H7 (cell line): ENCODE measurements at regions not wholly inside any gene's neighbourhood (a gene's known extent, or its start where the extent isn't known, plus 50 kb on each side); places are given as distances from the start of the nearest gene placed in this dataset.

Experiments used
- DNase-seq: peaks from one replicate; pipeline ENCODE4 v3.0.0; 2012
- H3K27me3 ChIP-seq: 2 replicates; pipeline ENCODE4 v1.6.0; 2011; ENCODE audit warnings: mild to moderate bottlenecking, low read length; ENCODE audit not compliant: control insufficient read depth, insufficient read depth
- H3K36me3 ChIP-seq: replicated peaks from 2 replicates; pipeline ENCODE4 v1.5.1; 2011; ENCODE audit warnings: low read length; ENCODE audit not compliant: control insufficient read depth, insufficient read depth
- H3K4me3 ChIP-seq: 2 replicates; pipeline ENCODE4 v1.5.1; 2011; ENCODE audit warnings: low read depth, mild to moderate bottlenecking, control low read depth, low read length, moderate library complexity; ENCODE audit not compliant: insufficient read depth

DNA sequence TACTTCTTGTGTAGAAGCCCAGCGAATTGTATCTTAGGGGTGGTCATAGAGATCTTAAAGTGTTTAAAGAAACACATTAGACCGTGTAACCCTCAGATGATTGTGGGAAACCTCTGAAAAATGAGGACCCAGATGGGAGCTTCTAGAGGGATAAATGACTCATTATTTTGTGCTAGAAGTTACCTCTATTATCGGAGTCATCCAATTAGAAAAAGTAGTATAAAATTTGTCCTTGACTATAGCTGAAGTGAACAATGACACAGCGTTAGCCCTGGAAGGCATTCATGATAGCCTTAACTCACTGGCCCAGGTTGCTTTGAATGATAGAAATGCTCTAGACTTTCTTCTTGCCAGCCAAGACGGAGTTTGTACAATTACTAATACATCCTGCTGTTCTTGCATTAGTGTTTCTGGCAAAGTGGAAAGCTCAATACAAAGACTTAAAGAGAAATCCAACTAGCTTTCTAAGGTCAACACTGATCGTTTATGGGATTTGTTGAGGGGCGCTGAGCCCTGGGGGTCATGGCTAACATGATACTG is 178.9 kb upstream of the VEGFC start:
- H3K36me3 ChIP-seq: no peaks in the 10 kb centered on the region
- H3K27me3 ChIP-seq: no peaks in the 10 kb centered on the region
- no peak for DNase-seq
- H3K4me3 ChIP-seq: no peak overlapping the region

DNA sequence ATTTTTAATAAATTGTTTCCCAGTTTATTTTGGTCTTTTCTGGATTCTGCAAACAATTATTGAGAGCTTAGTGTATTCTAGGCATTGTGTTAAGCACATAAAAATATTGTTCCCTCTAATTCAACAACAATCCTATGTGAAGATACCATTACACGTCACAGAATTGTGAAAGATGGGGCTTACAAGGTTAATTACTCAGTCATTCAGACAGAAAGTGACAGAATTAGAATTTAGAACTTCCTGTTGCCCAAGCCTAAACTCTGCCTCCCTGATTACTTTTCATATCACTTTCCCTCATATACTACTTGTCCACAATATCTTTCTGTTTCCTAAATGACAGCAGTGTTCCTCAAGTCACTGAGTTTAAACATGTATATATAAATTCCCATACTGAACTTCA is 186.7 kb upstream of the VEGFC start:
- no peak for DNase-seq
- Histone ChIP-seq H3K4me3 (no peak overlapping the region), H3K27me3 (no peaks in the 10 kb centered on the region), H3K36me3 (no peaks in the 10 kb centered on the region)

DNA sequence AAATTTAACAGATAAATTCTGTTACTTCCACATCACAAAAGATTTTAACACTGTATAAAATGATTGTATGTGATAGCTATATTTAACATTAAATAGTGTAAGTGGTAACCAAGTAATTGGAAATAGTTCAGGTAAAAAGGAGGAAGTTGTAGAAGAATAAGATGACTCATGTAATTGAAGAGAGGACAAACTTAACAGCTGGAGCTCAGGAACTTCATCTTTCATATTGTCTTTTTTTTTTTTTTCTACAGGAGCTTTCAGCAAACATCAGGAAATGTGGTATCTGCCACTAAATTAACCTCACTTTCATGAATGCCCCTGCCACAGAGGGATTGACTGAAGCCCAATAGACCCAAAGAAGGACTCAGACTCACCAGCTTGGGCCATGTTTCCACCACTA is 188.4 kb upstream of the VEGFC start:
- DNase-seq: no peak
- Histone ChIP-seq H3K27me3 (no peaks in the 10 kb centered on the region), H3K4me3 (no peak overlapping the region), H3K36me3 (no peaks in the 10 kb centered on the region)

DNA sequence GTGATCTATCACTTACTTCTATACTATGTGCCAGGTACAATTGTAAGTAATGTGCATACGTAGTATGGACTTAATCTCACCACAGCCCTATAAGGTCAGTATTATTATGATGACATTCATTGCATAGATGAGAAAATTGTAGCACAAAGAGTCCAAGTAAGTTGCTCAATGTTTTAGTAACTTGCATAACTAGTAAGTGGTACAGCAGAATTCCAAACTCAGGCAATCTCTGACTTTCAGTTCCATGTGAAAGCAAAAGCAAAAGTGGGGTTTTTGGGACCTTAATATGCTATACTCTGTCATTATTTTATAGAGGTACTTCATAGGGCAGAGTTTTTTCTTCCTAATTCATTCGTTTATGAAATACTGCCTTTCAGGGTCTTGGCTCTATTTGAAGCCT is 188.8 kb upstream of the VEGFC start:
- Histone ChIP-seq H3K4me3 (no peak overlapping the region), H3K27me3 (no peaks in the 10 kb centered on the region), H3K36me3 (no peaks in the 10 kb centered on the region)
- no peak for DNase-seq

DNA sequence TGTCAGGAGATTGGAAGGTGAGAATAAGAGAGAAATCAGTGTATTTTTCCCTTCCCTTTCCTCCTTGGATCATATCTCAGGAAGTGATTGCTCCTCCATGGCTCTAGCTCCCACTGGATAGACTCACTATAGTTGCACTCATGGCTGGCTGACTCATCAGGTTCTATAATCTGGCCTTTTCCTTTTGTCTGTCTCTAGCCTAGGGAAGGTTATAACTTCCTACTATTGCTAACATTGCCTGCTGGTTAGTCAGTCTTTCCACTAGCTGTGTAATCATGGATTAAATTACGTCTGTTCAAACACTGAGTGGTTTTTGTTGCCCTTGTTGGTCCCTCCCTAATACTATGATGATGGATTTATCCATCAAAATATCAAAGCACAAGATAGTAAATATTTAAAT is 195.5 kb upstream of the VEGFC start:
- DNase-seq: no peak
- no peaks in the 10 kb centered on the region for H3K36me3 ChIP-seq
- no peak overlapping the region for H3K4me3 ChIP-seq
- no peaks in the 10 kb centered on the region for H3K27me3 ChIP-seq

DNA sequence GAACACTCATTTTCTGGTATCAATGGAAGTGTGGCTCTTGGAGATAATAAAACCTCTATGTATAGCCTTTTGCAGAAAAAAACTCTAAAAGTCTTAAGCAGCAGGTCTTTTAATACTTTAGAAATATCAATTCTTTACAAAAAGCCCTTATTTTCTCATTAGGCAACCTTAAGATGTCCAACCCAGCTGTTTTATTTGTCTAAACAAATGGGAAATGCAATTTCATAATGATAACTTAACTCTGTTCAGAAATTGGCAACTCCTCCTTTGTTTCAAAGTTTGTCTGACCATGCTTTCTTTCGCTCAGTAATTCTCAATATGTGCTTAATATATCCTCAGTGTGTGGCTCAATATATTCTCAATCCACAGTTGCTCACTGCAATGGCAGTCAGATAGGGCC is 196.5 kb upstream of the VEGFC start:
- H3K4me3 ChIP-seq: no peak overlapping the region
- H3K27me3 ChIP-seq: no peaks in the 10 kb centered on the region
- no peak for DNase-seq
- no peaks in the 10 kb centered on the region for H3K36me3 ChIP-seq

DNA sequence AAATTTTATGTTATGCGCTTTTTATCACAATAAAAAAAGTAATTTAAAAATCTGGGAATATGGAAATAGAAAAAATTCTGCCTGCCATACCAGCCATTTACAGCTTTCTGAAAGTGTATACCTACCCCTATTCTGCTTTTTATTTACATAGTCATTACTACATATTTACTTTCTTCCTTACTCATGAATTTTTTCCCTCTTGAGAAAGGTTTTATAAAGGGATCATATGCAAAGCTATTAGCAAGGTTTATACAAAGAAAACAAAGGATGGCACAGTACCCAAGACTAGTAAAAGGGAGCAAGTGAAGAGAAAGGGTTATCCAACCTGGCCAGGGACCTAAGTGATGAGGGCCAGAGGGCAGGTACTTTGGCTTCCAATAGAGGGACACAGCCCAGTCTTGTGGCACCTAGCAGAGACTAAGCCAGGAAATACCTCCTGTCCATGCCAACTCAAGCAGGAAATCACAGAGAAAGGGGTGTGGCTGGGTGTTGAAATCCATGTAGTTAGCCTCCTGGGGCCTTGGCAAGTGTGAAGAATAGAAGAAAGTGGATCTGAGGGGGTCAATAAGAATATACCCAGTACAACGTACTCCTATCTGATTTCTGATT is 207.3 kb upstream of the VEGFC start:
- H3K4me3 ChIP-seq: no peak overlapping the region
- H3K36me3 ChIP-seq: no peaks in the 10 kb centered on the region
- DNase-seq: no peak
- no peaks in the 10 kb centered on the region for H3K27me3 ChIP-seq

DNA sequence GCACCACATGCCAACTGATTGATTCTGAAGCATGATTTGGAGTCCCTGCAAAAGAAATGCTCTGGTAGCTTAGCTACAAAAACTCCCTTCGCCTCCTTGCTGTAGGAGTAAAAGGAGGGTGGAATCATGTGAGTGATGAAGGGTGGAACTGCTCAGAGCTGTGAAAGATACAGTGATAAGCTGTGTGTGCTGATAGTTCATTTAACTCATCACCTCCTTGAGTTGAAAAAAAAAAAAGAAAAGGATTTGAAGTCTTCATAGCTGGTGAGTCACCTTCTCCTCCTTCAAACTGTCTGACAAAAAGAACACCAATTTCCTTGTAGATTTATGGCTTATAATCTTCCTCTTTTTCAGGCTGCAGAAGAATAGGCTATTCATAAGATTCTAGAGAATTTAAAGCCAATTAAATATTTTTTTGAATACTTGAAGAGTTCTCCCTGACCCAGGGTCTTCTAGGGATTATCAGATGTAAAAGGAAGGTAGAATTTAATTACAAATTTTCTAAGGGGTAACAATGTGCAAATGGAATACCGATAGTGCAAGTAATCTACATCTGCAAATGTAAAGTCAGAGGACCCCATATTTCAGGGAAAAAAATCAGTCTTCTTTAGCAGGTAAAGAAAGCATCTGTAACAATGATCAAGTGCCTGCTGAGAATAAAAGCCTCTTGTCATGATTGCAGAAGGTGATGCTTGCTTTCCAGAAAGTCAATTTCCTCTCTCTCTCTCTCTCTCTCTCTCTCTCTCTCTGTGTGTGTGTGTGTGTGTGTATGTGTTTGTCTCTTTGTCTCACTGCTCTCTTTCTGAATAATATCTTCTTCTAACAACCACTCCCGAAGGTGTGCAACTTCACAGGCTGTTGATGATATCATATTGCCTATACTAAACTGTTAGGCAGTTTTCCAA is 208.8 kb upstream of the VEGFC start:
- Histone ChIP-seq H3K36me3 (no peaks in the 10 kb centered on the region), H3K27me3 (no peaks in the 10 kb centered on the region), H3K4me3 (no peak overlapping the region)
- DNase-seq: no peak

DNA sequence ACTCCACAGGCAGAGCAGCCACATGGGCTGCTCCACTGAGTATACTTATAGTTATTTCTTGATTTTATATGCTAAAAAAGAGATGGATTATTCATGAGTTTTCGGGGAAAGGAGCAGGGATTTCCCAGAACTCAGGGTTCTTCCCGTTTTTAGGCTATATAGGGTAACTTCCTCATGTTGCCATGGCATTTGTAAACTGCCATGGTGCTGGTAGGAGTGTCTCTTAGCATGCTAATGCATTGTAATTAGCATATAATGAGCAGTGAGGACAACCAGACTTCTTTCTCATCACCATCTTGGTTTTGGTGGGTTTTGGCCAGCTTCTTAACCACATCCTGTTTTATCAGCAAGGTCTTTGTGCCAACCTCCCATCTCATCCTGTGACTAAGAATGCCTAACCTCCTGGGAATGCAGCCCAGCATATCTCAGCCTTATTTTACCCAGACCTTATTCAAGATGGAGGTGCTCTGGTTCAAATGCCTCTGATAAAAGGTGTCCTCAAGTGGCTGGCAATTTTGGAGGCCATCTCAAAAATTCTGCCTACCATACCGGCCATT is 213.0 kb upstream of the VEGFC start:
- H3K4me3 ChIP-seq: no peak overlapping the region
- no peaks in the 10 kb centered on the region for H3K27me3 ChIP-seq
- no peaks in the 10 kb centered on the region for H3K36me3 ChIP-seq
- DNase-seq: no peak

DNA sequence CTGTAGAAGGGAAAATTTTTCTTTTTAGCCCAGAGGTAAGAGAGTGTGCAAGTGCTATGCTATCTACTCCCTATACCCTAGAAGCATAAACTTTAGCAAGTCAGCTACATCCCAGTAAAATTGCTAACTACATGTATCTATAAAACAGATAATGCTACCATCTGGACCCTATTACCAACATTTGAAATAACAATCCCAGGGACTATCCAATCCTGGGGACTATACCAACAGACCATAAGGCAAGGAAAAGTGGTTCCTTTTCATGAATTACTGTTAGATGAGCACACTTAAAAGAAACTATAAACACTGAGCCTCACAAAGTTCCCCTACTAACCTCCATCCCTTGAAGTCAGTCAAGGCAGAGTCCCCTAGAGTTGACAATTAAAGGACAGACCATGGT is 213.6 kb upstream of the VEGFC start:
- no peak for DNase-seq

DNA sequence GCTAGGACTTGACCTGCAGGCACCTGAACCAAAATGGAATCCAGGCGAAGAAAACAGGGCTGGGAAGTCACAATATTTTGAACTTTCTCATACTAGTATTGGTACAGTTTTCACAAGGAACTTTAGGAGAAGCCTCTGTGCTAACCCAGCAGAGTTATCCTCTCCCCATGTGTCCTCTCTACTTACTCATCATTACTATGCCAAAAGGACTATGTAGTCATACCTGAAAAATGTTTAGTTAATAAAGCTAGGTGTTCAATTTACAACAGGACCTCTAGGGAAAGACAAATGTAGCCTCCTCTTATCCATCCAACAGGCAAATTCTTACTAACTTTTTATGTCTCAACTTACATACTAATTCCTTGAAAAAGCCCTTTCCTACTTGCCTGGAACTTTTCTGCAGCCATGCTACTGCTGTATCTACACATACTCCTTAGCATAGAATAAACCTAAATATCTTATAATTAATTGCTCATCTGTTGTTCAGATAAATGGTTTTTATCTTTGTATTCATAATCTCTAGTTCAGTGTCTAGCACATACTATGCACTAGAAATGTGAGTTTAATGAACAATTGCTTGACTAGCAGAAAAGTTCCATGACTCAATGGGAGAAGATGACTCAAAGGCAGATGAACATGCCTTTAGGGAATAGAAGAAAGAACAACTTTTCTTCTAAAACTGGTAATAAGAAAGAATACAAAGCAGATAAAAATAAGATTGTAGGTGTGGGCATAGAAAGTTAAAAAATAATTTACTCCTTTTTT is 215.5 kb upstream of the VEGFC start:
- H3K4me3 ChIP-seq: no peak overlapping the region
- no peak for DNase-seq
- no peaks in the 10 kb centered on the region for H3K36me3 ChIP-seq
- no peaks in the 10 kb centered on the region for H3K27me3 ChIP-seq

More for the DNA sequence above, 213.6 kb upstream of the VEGFC start:
- Histone ChIP-seq H3K27me3 (no peaks in the 10 kb centered on the region), H3K4me3 (no peak overlapping the region), H3K36me3 (no peaks in the 10 kb centered on the region)

DNA sequence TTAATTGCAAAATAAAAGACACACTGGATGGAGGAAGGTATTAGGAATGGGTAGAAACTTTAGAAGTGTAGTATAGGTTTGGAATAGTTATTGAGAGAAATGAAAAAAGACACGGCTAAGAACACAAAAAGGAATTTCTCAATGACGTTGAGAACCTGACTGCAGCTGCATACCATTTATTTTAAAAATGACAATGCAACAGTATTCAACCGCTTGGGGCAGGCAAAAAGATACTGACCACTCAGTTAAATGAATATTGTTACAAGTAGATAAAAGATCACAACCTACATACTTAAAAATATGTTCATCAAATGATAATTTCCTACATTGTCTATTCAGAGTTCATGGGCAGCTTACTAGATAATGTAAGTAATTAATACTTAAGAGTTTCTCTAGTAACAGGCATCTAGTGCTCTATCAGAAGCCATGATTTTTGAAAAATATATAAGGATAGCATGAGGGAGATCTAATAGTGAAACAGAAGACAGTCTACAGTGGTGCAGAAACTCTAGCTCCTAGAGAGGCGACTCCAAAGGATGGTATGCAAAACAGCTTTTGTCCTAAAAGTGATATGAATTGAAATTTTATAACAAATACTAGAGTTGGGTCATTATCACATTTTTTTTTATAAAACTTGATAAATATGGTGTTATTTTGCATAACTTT is 216.2 kb upstream of the VEGFC start:
- no peak for DNase-seq
- Histone ChIP-seq H3K27me3 (no peaks in the 10 kb centered on the region), H3K4me3 (no peak overlapping the region), H3K36me3 (no peaks in the 10 kb centered on the region)

DNA sequence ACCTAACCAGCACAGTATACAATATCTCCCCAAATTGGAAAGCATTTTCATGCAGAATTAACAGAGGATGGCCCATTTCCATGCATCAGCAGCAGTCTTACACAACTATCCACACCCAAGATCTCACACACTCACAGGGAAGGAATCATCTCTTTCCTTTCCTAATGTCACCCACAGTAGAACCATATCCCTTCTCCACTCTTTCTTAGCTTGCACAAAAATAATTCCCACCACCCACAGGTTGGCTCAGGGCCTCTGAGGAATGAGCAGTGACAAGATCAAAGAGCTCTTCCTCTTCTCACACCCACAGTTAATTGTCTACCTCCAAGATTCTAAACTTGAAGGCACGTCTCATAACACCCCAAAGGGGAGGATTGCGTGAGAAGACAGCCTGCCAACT is 217.7 kb upstream of the VEGFC start:
- Histone ChIP-seq H3K27me3 (no peaks in the 10 kb centered on the region), H3K36me3 (no peaks in the 10 kb centered on the region), H3K4me3 (no peak overlapping the region)
- DNase-seq: no peak

DNA sequence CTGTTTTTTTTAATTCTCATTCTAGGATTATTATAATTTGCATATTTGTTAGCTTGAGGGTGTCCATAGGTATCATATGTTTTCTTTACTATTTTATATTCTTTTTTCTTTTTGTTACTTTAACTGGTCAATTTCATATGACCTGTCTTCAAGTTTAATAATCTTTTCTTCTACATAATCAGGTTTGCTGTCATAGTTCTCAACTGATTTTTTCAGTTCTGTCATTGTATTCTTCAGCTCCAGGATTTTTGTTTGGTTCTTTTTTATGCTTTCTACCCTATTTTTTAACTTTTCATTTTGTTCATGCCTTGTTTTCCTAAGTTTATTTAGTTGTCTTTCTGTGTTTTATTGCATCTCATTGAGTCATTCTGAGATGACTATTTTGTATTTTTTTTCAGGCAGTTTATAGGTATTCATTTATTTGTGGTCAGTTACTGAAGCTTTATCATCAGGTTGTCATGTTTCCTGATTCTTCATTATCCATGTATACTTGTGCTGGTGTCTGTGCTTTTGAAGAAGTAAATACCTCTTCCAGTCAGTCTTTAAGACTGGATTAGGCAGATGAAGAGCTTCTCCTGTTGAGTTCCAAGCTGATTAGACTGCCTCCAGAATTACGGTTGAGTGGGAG is 220.3 kb upstream of the VEGFC start:
- H3K36me3 ChIP-seq: no peaks in the 10 kb centered on the region
- H3K27me3 ChIP-seq: no peaks in the 10 kb centered on the region
- H3K4me3 ChIP-seq: no peak overlapping the region
- no peak for DNase-seq
